CD4-positive, alpha-beta T cell (primary cell): ENCODE measurements at regions not wholly inside any gene's neighbourhood (a gene's known extent, or its start where the extent isn't known, plus 50 kb on each side); places are given as distances from the start of the nearest gene placed in this dataset.

Source experiments
- ATAC-seq: fragments of 200-7000 bp; cut with Tn5 transposase; one replicate; pipeline ENCODE4 v1.10.0; 2022; ENCODE audit warnings: mild to moderate bottlenecking; ENCODE audit not compliant: poor library complexity
- CTCF ChIA-PET: fragments of 350-600 bp; sonication (Branson Sonifier 250); formaldehyde crosslinking; loops from one replicate; lab custom pipeline; 2021; ENCODE audit warnings: antibody characterized with exemption, inconsistent platforms; lab: Charles Lee
- POLR2A ChIA-PET: fragments of 350-600 bp; sonication (Branson Sonifier 250); formaldehyde crosslinking; loops from one replicate; lab custom pipeline; 2021; ENCODE audit warnings: antibody characterized with exemption, inconsistent platforms; lab: Charles Lee
- DNase-seq, 14 experiments: peaks; one replicate each; pipeline ENCODE4 v3.0.0-alpha.2; 2013 to 2020; ENCODE audit warnings: mixed read lengths in 2 of 14
- H3K27ac ChIP-seq, 2 donors: one replicate each; pipeline versions ENCODE4 v1.5.1 to v1.7.0; 2013; ENCODE audit warnings: low read length in 2 of 2, low read depth in 1 of 2, mild to moderate bottlenecking in 1 of 2
- H3K27me3 ChIP-seq, 2 experiments: 1 replicate in 1 of 2; 2 replicates in 1 of 2; pipeline versions ENCODE4 v1.6.1 to v1.7.0; 2013; ENCODE audit warnings: low read length in 2 of 2, control low read depth in 1 of 2, mild to moderate bottlenecking in 1 of 2, moderate library complexity in 1 of 2; ENCODE audit not compliant: insufficient read depth in 2 of 2, control insufficient read depth in 1 of 2
- H3K36me3 ChIP-seq: one replicate; pipeline ENCODE4 v1.6.1; 2013; ENCODE audit warnings: low read length, control low read depth; ENCODE audit not compliant: insufficient read depth
- H3K4me1 ChIP-seq: one replicate; pipeline ENCODE4 v1.6.1; 2013; ENCODE audit warnings: low read length, control low read depth; ENCODE audit not compliant: insufficient read depth
- H3K4me3 ChIP-seq: one replicate; pipeline ENCODE4 v1.5.1; 2013; ENCODE audit warnings: mild to moderate bottlenecking, low read length, moderate library complexity
- H3K9me3 ChIP-seq, 2 experiments: 1 replicate in 1 of 2; 2 replicates in 1 of 2; pipeline versions ENCODE4 v1.6.1 to v1.7.0; 2013; ENCODE audit warnings: low read length in 2 of 2, mild to moderate bottlenecking in 2 of 2, control low read depth in 1 of 2, moderate library complexity in 1 of 2; ENCODE audit not compliant: control insufficient read depth in 1 of 2, insufficient read depth in 1 of 2
- H3K27ac Mint-ChIP-seq: one replicate; pipeline ENCODE4 v1.8.0; 2020; ENCODE audit warnings: mixed read lengths
- H3K27me3 Mint-ChIP-seq: one replicate; pipeline ENCODE4 v1.8.0; 2021; ENCODE audit warnings: mixed read lengths
- H3K36me3 Mint-ChIP-seq: one replicate; pipeline ENCODE4 v1.8.0; 2021; ENCODE audit warnings: low read depth, mixed read lengths
- H3K4me1 Mint-ChIP-seq: one replicate; pipeline ENCODE4 v1.8.0; 2021; ENCODE audit warnings: low read depth, mixed read lengths
- H3K4me3 Mint-ChIP-seq: one replicate; pipeline ENCODE4 v1.8.0; 2020; ENCODE audit warnings: mild to moderate bottlenecking, mixed read lengths
- H3K9me3 Mint-ChIP-seq: one replicate; pipeline ENCODE4 v1.8.0; 2020; ENCODE audit warnings: mixed read lengths
- CTCF ChIP-seq: fragments of 200-600 bp; IDR thresholded peaks from one replicate; pipeline ENCODE4 v1.8.0; 2022; ENCODE audit warnings: antibody characterized with exemption, mild to moderate bottlenecking
- intact Hi-C, 2 experiments: fragments of 100-400 bp; cut with DNase I in 1 of 2; cut with micrococcal nuclease in 1 of 2; formaldehyde crosslinking; loops; one replicate each; pipeline versions ENCODE4 v1.15.1 to v1.9.0; 2023 to 2025; cut with DNase I, micrococcal nuclease

GRCh38 chr2:14137643-14138042 lies 494.9 kb upstream of the LRATD1 start:
- ChIA-PET POLR2A (no interaction called here), CTCF (no interaction called here)
- TF ChIP-seq CTCF, result no peak
- no peak for DNase-seq
- Mint-ChIP-seq H3K36me3 (no peaks in the 10 kb centered on the region), H3K9me3 (peaks cover 4% of the 10 kb centered on the region), H3K27me3 (no peaks in the 10 kb centered on the region), H3K4me1 (no peaks in the 10 kb centered on the region), H3K27ac (no peak overlapping the region), H3K4me3 (no peak overlapping the region)
- no peak overlapping the region for H3K4me3 ChIP-seq
- H3K36me3 ChIP-seq, result no peaks in the 10 kb centered on the region
- no peak overlapping the region for H3K27ac ChIP-seq
- intact Hi-C loops, result no loop called here
- H3K9me3 ChIP-seq, result peaks cover 0 to 5% of the 10 kb centered on the region in 2 experiments
- no peaks in the 10 kb centered on the region for H3K4me1 ChIP-seq
- no peaks in the 10 kb centered on the region for H3K27me3 ChIP-seq
- no peak for ATAC-seq

GRCh38 chr2:14140009-14140550 lies 492.4 kb upstream of the LRATD1 start:
- no peak overlapping the region for H3K27ac ChIP-seq
- Mint-ChIP-seq H3K9me3 (peaks cover 2% of the 10 kb centered on the region), H3K36me3 (no peaks in the 10 kb centered on the region), H3K4me3 (no peak overlapping the region), H3K27ac (no peak overlapping the region), H3K27me3 (no peaks in the 10 kb centered on the region), H3K4me1 (no peaks in the 10 kb centered on the region)
- H3K36me3 ChIP-seq, result no peaks in the 10 kb centered on the region
- H3K4me1 ChIP-seq, result no peaks in the 10 kb centered on the region
- peaks cover 0 to 5% of the 10 kb centered on the region in 2 experiments for H3K9me3 ChIP-seq
- no peak for TF ChIP-seq CTCF
- CTCF ChIA-PET, result no interaction called here
- DNase-seq, result no peak
- H3K27me3 ChIP-seq, result no peaks in the 10 kb centered on the region
- POLR2A ChIA-PET, result no interaction called here
- ATAC-seq, result no peak
- intact Hi-C loops, result no loop called here
- H3K4me3 ChIP-seq, result no peak overlapping the region

GRCh38 chr2:14143435-14143834 lies 489.1 kb upstream of the LRATD1 start:
- no peaks in the 10 kb centered on the region for H3K36me3 Mint-ChIP-seq
- no peak for ATAC-seq
- POLR2A ChIA-PET, result no interaction called here
- H3K27me3 Mint-ChIP-seq, result no peaks in the 10 kb centered on the region
- Histone ChIP-seq H3K27ac (no peak overlapping the region), H3K9me3 (no peaks in the 10 kb centered on the region), H3K4me3 (no peak overlapping the region), H3K27me3 (no peaks in the 10 kb centered on the region), H3K36me3 (no peaks in the 10 kb centered on the region), H3K4me1 (no peaks in the 10 kb centered on the region)
- H3K27ac Mint-ChIP-seq, result no peak overlapping the region
- CTCF ChIA-PET, result no interaction called here
- H3K4me1 Mint-ChIP-seq, result no peaks in the 10 kb centered on the region
- TF ChIP-seq CTCF, result no peak
- H3K9me3 Mint-ChIP-seq, result peaks cover 2% of the 10 kb centered on the region
- no peak for DNase-seq
- H3K4me3 Mint-ChIP-seq, result no peak overlapping the region
- intact Hi-C loops, result no loop called here
